OCI-LY3 (cell line): ENCODE measurements at regions not wholly inside any gene's neighbourhood (a gene's known extent, or its start where the extent isn't known, plus 50 kb on each side); places are given as distances from the start of the nearest gene placed in this dataset.

ENCODE experiments used
- CTCF ChIP-seq: fragments of 200-600, 300-600 bp; sonication (generic); IDR thresholded peaks from 2 replicates; pipeline ENCODE4 v1.5.1; 2014; ENCODE audit warnings: antibody characterized with exemption, low read length, low read depth
- EZH2phosphoT487 ChIP-seq: fragments of 200-600 bp; shearing (Covaris generic); IDR thresholded peaks from 2 replicates; pipeline ENCODE4 v1.6.1; 2018; ENCODE audit warnings: antibody characterized with exemption, mixed run types, low read depth

DNA sequence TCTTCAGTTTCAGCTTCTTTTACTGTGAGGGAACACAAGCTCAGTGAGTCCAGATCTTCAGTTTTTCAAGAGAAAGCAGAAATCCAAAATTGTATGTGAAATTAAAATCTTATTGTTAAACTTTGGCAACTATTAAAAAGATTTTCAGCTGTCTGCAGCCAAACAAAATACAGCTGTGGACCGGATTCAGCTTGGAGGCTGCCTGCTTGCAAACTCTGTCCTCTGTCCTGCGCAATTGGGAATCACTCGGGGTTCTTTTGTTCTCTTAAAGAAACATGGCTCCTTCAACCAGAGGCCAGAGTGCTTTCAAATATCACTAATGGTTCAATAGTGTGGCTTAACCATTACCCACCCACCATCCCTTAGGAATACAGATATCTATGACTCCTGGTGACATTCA is 201.2 kb downstream of the CHIC2 start:
- TF ChIP-seq CTCF = no peak
- TF ChIP-seq EZH2phosphoT487 = no peak
